Left lung (tissue), 4 donors: ENCODE measurements at regions not wholly inside any gene's neighbourhood (a gene's known extent, or its start where the extent isn't known, plus 50 kb on each side); places are given as distances from the start of the nearest gene placed in this dataset.
A peak's percentile ranks its signal among the peaks of the same experiment; 100 is the strongest.

Experiments used
- ATAC-seq: fragments of 200-7000 bp; cut with Tn5 transposase; one replicate; pipeline ENCODE4 v1.9.1; 2020; ENCODE audit warnings: moderate library complexity
- DNase-seq, 4 donors: peaks; one replicate each; pipeline ENCODE4 v3.0.0-alpha.2; 2013 to 2020
- H3K27ac ChIP-seq, 2 donors: fragments of 200-600 bp; sonication (generic) in 1 of 2; one replicate each; pipeline versions ENCODE4 v1.5.0 to v1.8.0; 2020 to 2021
- H3K27me3 ChIP-seq, 2 donors: fragments of 200-600 bp; sonication (generic) in 1 of 2; one replicate each; pipeline versions ENCODE4 v1.5.0 to v1.8.0; 2020 to 2021
- H3K36me3 ChIP-seq, 2 donors: fragments of 200-600 bp; sonication (generic) in 1 of 2; one replicate each; pipeline versions ENCODE4 v1.5.0 to v1.8.0; 2020 to 2021
- H3K4me1 ChIP-seq, 2 donors: fragments of 200-600 bp; one replicate each; pipeline ENCODE4 v1.8.0; 2021
- H3K4me3 ChIP-seq, 2 donors: fragments of 200-600 bp; sonication (generic) in 1 of 2; one replicate each; pipeline versions ENCODE4 v1.5.0 to v1.8.0; 2020 to 2021; ENCODE audit warnings: mild to moderate bottlenecking in 1 of 2
- H3K9me3 ChIP-seq, 2 donors: fragments of 200-600 bp; sonication (generic) in 1 of 2; one replicate each; pipeline versions ENCODE4 v1.5.0 to v1.8.0; 2020 to 2021
- CTCF ChIP-seq, 2 donors: fragments of 200-600 bp; sonication (generic) in 1 of 2; IDR thresholded peaks; one replicate each; pipeline versions ENCODE4 v1.5.0 to v1.8.0; 2021; ENCODE audit warnings: antibody characterized with exemption in 2 of 2
- intact Hi-C, 2 donors: fragments of 100-400 bp; cut with DNase I; formaldehyde crosslinking; loops; one replicate each; pipeline versions ENCODE4 v1.11.2 to v1.14.2; 2022
- donor health status: DM: no; HTN: yes; CAD: no.
- donor health status: DM: no; HTN: no; CAD: no.

GRCh38 chr13:86838411-86839120, 832.6 kb upstream of the SLITRK5 start:
- DNase-seq (peak in 1 of 4 donors; percentile 61), ATAC-seq (no peak)
- H3K9me3 ChIP-seq: peaks cover 0 to 21% of the 10 kb centered on the region in 2 donors
- H3K4me1 ChIP-seq: no peaks in the 10 kb centered on the region
- no peak overlapping the region for H3K27ac ChIP-seq
- TF ChIP-seq CTCF (IDR thresholded peaks at IDR 0.05): no peak
- no peaks in the 10 kb centered on the region for H3K36me3 ChIP-seq
- H3K4me3 ChIP-seq: no peak overlapping the region
- H3K27me3 ChIP-seq: no peaks in the 10 kb centered on the region
- intact Hi-C loops: no loop called here

DNA sequence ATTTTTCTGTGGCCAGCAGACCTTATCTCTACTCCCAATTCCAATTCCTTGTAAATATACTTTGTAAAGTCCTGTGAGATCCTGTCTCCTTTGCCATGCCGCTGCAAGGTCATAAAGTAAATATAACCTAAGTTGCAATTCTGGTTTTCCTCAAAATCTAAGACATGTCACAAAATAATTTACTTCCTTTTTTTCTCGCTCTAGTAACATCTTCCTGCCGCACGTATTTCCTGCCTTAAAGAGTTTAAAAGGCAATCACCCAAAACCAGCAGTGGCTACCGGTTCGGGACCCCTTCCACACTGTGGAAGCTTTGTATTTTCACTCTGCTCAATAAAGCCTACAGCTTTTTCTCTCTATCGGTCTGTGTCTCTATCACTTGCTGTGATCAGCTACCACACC, 832.0 kb upstream of the SLITRK5 start:
- H3K27me3 ChIP-seq: no peaks in the 10 kb centered on the region
- no peak for DNase-seq

GRCh38 chr13:86840250-86841191, 830.6 kb upstream of the SLITRK5 start:
- Histone ChIP-seq H3K4me1 (no peaks in the 10 kb centered on the region), H3K27ac (no peak overlapping the region), H3K4me3 (no peak overlapping the region), H3K9me3 (peaks cover 0 to 21% of the 10 kb centered on the region in 2 donors), H3K36me3 (no peaks in the 10 kb centered on the region), H3K27me3 (no peaks in the 10 kb centered on the region)
- no peak for DNase-seq
- no peak for ATAC-seq
- intact Hi-C loops: no loop called here
- no peak for TF ChIP-seq CTCF (IDR thresholded peaks at IDR 0.05)

More for the DNA sequence above, 832.0 kb upstream of the SLITRK5 start:
- intact Hi-C loops: no loop called here
- Histone ChIP-seq H3K4me3 (no peak overlapping the region), H3K36me3 (no peaks in the 10 kb centered on the region), H3K9me3 (peaks cover 0 to 21% of the 10 kb centered on the region in 2 donors), H3K27ac (no peak overlapping the region), H3K4me1 (no peaks in the 10 kb centered on the region)
- ATAC-seq: no peak
- no peak for TF ChIP-seq CTCF (IDR thresholded peaks at IDR 0.05)

DNA sequence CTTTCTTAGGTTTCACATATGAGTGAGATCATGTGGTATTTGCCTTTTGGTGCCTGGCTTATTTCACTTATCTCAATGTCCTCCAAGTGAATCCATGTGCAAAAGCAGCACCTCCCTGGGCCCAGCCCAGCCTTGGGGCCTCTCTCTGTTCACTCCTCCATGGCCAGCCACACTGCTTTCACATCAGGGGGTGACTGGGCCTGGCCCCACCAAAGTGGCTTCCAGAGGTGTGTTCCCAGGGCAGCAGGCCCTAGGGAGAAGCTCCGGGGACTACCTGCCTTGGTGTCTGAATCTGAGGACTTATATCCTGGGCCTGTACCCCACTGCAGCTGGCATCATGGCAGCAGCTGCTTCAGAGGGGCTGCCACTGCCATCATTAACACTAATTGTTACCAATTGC, 829.9 kb upstream of the SLITRK5 start:
- ATAC-seq: no peak
- intact Hi-C loops: no loop called here

More for the DNA sequence above, 829.9 kb upstream of the SLITRK5 start:
- Histone ChIP-seq H3K9me3 (peaks cover 0 to 14% of the 10 kb centered on the region in 2 donors), H3K27ac (no peak overlapping the region), H3K27me3 (no peaks in the 10 kb centered on the region), H3K4me1 (no peaks in the 10 kb centered on the region), H3K36me3 (no peaks in the 10 kb centered on the region), H3K4me3 (no peak overlapping the region)
- no peak for DNase-seq
- TF ChIP-seq CTCF (IDR thresholded peaks at IDR 0.05): no peak
